Transverse colon (tissue), 4 donors: ENCODE measurements at regions not wholly inside any gene's neighbourhood (a gene's known extent, or its start where the extent isn't known, plus 50 kb on each side); places are given as distances from the start of the nearest gene placed in this dataset.

Source experiments
- DNase-seq: peaks from one replicate; pipeline ENCODE4 v3.0.0-alpha.2; 2019
- H3K27ac ChIP-seq, 4 donors: fragments of 200-600 bp; sonication (generic); 2 replicates each; pipeline ENCODE4 v1.5.1; 2016 to 2018; ENCODE audit warnings: inconsistent platforms in 4 of 4
- H3K27me3 ChIP-seq: fragments of 200-600 bp; sonication (generic); 2 replicates; pipeline ENCODE4 v1.5.1; 2017; ENCODE audit warnings: inconsistent platforms
- H3K36me3 ChIP-seq, 4 donors: fragments of 200-600 bp; sonication (generic); 2 replicates each; pipeline ENCODE4 v1.5.1; 2017 to 2019; ENCODE audit warnings: inconsistent platforms in 4 of 4
- H3K4me1 ChIP-seq, 4 donors: fragments of 200-600 bp; sonication (generic); 2 replicates each; pipeline ENCODE4 v1.5.1; 2017 to 2020; ENCODE audit warnings: inconsistent platforms in 4 of 4
- H3K4me3 ChIP-seq, 4 donors: fragments of 200-600 bp; sonication (generic); 1 replicate in 1 of 4; 2 replicates in 3 of 4; pipeline versions ENCODE4 v1.5.1 to v1.6.1; 2017 to 2019; ENCODE audit warnings: inconsistent platforms in 4 of 4
- H3K9me3 ChIP-seq, 2 donors: fragments of 200-600 bp; sonication (generic); 2 replicates each; pipeline ENCODE4 v1.5.1; 2017 to 2019; ENCODE audit warnings: inconsistent platforms in 2 of 2
- EP300 ChIP-seq: sonication (generic); formaldehyde crosslinking; IDR thresholded peaks from one replicate; pipeline ENCODE4 v1.6.1; 2017; ENCODE audit warnings: antibody characterized with exemption, low read depth
- POLR2A ChIP-seq: fragments of 450-650 bp; IDR thresholded peaks from one replicate; pipeline ENCODE4 v1.6.1; 2016; ENCODE audit warnings: antibody characterized with exemption, mild to moderate bottlenecking, moderate library complexity
- POLR2AphosphoS5 ChIP-seq, 3 donors: sonication (generic); formaldehyde crosslinking; IDR thresholded peaks; one replicate each; pipeline ENCODE4 v1.6.1; 2016; ENCODE audit warnings: antibody characterized with exemption in 3 of 3
- WGBS, 2 donors: methylation state at CpG; one replicate each; pipeline ENCODE4 v1.1.5; 2018; ENCODE audit warnings: low coverage in 1 of 2; 5-methylcytosine and 5-hydroxymethylcytosine counted together
- in situ Hi-C, 4 donors: fragments of 200-750 bp; cut with MboI; loops; one replicate each; pipeline versions ENCODE4 v1.15.0 to v1.15.1; 2017; ENCODE audit warnings: low sequenced_read_pairs in 3 of 4, low pct_ligation_motif_present in 1 of 4, low pct_unique_long_range_greater_than_20kb in 1 of 4
- intact Hi-C: fragments of 100-400 bp; cut with DNase I; formaldehyde crosslinking; loops from one replicate; pipeline ENCODE4 v1.15.1; 2023; ENCODE audit warnings: low total_unique reads
- TF ChIP-seq, protein P1 (sequence below), 5 experiments: fragments of 200-600 bp in 3 of 5; fragments of 450-650 bp in 2 of 5; sonication (generic) in 3 of 5; IDR thresholded peaks; 1 replicate in 2 of 5; 2 replicates in 3 of 5; pipeline ENCODE4 v1.5.1; 2016 to 2017; ENCODE audit warnings: antibody characterized with exemption in 5 of 5, inconsistent platforms in 3 of 5, mild to moderate bottlenecking in 2 of 5, moderate library complexity in 1 of 5

DNA sequence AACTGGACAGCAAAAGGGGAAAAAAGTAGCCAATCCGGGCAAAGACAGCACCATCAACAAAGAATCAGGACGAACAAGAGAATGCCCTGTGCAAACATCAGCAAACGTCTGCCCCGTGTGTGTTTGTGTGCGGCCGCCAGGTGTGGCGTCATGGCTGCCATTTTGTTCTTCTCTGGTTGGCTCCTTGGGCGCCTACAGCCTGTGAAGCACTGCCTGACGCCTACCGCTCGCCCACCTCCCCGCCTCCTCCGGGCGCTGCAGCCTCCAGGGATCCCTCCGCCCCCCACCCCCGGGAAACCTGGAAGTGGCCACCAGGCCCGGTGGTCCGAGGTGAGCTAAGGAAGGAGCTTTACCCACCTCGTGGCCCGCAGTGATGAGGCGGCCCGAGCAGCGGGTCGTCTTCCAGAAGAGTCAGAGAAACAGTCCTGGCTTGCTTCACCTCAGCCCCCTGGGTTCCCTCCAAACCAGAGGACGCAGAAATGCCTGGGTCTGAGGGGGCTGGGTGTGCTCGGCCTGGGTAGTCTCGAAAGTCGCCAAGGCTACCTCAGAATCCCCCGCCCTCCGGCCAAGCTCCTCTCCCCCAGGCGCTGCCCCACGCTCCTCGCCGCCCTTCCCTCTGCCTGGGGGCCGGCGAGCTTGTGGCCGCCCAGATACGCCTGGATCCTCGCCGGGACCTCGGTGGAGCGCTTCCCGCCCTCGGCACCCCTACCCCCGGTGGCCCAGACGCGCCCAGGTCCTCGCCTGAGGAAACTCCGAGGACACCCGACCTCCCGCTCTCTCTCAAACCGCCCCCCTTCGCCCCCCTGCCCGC, 61.8 kb upstream of the IL6 start:
- no peaks in the 10 kb centered on the region for H3K27me3 ChIP-seq
- no peak overlapping the region for H3K4me3 ChIP-seq
- intact Hi-C loops, result no loop called here
- no peaks in the 10 kb centered on the region for H3K9me3 ChIP-seq
- no peak overlapping the region for H3K27ac ChIP-seq
- in situ Hi-C loops, result no loop called here
- no peaks in the 10 kb centered on the region for H3K4me1 ChIP-seq
- H3K36me3 ChIP-seq, result no peaks in the 10 kb centered on the region
- 83 to 93% methylated on average over 1 to 50 of the region's 54 CpGs for WGBS, 2 donors
- DNase-seq, result no peak
- TF ChIP-seq POLR2A (no peak), POLR2AphosphoS5 (IDR thresholded peaks at IDR 0.05) (no peak), EP300 (no peak)
- TF ChIP-seq, protein P1, sequence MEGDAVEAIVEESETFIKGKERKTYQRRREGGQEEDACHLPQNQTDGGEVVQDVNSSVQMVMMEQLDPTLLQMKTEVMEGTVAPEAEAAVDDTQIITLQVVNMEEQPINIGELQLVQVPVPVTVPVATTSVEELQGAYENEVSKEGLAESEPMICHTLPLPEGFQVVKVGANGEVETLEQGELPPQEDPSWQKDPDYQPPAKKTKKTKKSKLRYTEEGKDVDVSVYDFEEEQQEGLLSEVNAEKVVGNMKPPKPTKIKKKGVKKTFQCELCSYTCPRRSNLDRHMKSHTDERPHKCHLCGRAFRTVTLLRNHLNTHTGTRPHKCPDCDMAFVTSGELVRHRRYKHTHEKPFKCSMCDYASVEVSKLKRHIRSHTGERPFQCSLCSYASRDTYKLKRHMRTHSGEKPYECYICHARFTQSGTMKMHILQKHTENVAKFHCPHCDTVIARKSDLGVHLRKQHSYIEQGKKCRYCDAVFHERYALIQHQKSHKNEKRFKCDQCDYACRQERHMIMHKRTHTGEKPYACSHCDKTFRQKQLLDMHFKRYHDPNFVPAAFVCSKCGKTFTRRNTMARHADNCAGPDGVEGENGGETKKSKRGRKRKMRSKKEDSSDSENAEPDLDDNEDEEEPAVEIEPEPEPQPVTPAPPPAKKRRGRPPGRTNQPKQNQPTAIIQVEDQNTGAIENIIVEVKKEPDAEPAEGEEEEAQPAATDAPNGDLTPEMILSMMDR (IDR thresholded peaks at IDR 0.05), result no peak

DNA sequence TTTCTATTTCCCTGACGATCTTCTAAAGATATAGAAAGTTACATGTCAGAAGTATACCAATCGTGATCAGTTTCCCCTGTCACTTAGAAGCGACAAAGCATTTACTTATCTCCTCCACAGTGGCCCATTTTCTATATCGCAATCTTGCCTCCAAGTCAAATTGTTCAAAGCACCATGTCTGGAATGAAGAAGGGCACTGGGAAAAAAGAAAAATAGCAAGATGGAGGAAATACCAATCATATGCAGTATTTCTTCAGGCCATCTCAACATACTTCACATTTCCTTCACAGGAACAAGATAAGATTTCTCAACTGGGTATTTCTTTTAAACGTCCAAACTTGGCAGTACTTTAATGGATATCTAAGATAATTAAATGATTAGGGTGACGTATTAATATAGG, 63.3 kb upstream of the IL6 start:
- Histone ChIP-seq H3K9me3 (no peaks in the 10 kb centered on the region), H3K4me1 (no peaks in the 10 kb centered on the region), H3K27me3 (no peaks in the 10 kb centered on the region), H3K36me3 (no peaks in the 10 kb centered on the region), H3K27ac (no peak overlapping the region), H3K4me3 (no peak overlapping the region)
- in situ Hi-C loops (no loop called here), intact Hi-C loops (no loop called here)
- TF ChIP-seq POLR2AphosphoS5 (IDR thresholded peaks at IDR 0.05) (no peak), EP300 (no peak), POLR2A (no peak)
- TF ChIP-seq, protein P1 (IDR thresholded peaks at IDR 0.05), result no peak
- WGBS, 2 donors, result 85 to 91% methylated on average over 5 to 6 of the region's 6 CpGs
- no peak for DNase-seq

DNA sequence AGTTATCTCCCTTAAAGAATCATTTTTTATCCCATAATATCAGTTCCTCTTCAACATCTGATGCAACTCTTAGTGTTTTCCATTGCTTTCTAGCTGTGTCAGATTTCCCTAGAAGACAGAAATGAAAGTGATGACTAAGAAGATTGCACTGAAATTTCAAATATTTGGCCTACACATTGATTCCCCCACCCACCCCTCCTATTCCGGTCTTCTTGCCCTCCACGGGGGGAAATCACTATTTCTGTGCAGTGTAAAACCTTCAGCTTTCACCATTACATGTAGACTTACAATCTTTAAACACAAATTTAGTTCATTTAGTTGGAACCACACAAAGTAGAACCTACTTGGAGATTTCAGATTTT, 63.7 kb upstream of the IL6 start:
- Histone ChIP-seq H3K27ac (no peak overlapping the region), H3K27me3 (no peaks in the 10 kb centered on the region), H3K9me3 (no peaks in the 10 kb centered on the region), H3K36me3 (no peaks in the 10 kb centered on the region), H3K4me3 (no peak overlapping the region), H3K4me1 (no peaks in the 10 kb centered on the region)
- in situ Hi-C loops, result no loop called here
- intact Hi-C loops, result no loop called here
- 51% methylated on average over 2 of the region's 2 CpGs; no CpG with 5 or more reads in 1 of the 2 donors for WGBS, 2 donors
- no peak for DNase-seq
- TF ChIP-seq POLR2AphosphoS5 (IDR thresholded peaks at IDR 0.05), result no peak
- no peak for TF ChIP-seq EP300
- TF ChIP-seq, protein P1 (IDR thresholded peaks at IDR 0.05), result no peak
- no peak for TF ChIP-seq POLR2A

DNA sequence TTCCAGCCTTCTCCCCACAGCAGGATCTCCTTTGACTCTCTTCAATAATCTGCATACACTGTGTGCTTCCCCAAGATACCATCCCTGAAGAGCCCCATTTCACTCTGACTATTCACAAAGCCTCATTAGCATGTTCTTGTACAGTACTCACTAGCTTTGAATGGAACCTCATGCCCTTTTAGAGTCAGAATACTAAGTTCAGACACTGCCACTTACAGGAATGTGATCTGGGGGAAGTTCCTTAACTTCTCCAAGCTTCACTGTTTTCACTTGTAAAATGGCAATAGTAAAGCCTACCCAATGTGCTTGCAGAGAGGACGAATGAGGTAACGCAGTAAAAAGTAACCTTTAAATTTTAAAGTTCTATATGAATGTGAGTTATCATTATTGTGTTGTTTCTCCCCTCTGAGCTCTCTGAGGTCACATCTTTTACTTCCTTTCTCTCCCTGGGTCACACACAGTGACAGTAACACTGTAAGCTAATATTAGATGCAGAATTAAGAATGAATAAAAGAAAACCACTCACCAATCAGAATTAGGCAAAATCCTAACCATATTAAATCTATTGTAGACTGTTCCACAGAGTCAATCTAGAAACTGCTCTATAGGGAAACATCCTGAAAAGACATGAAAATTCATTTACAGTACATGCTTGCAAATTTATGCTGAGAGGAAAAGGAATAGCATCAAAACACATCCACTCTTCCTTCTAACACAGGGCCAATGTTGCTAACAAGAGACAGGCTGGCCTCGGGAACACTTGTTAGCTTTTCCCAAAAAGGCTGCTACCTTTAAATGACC, 64.2 kb upstream of the IL6 start:
- TF ChIP-seq EP300, result no peak
- TF ChIP-seq, protein P1 (IDR thresholded peaks at IDR 0.05), result no peak
- no peak for TF ChIP-seq POLR2A
- TF ChIP-seq POLR2AphosphoS5 (IDR thresholded peaks at IDR 0.05), result no peak
- Histone ChIP-seq H3K4me3 (no peak overlapping the region), H3K27ac (no peak overlapping the region), H3K36me3 (no peaks in the 10 kb centered on the region), H3K4me1 (no peaks in the 10 kb centered on the region), H3K9me3 (no peaks in the 10 kb centered on the region), H3K27me3 (no peaks in the 10 kb centered on the region)
- in situ Hi-C loops (no loop called here), intact Hi-C loops (no loop called here)
- DNase-seq, result no peak
- WGBS, 2 donors, result 74 to 78% methylated on average over 3 of the region's 3 CpGs
